IMR-90 (cell line): ENCODE measurements at regions not wholly inside any gene's neighbourhood (a gene's known extent, or its start where the extent isn't known, plus 50 kb on each side); places are given as distances from the start of the nearest gene placed in this dataset.

Source experiments
- ATAC-seq: fragments of 200-7000 bp; cut with Tn5 transposase; 2 replicates; pipeline ENCODE4 v1.9.1; 2020; ENCODE audit warnings: low read depth, mild to moderate bottlenecking, moderate library complexity
- BruUV-seq: library from RNA; stranded (reverse); fragments of 400-500 nt; replicated peaks from 2 replicates; lab custom pipeline; 2021; lab: Mats Ljungman, UMichigan
- CTCF ChIA-PET: fragments of 300-600 bp; formaldehyde crosslinking; extraction: SDS; loops from one replicate; lab custom pipeline; 2021; ENCODE audit warnings: antibody characterized with exemption; lab: Yijun Ruan, JAX
- POLR2A ChIA-PET: fragments of 300-600 bp; sonication (Branson Sonifier 250); formaldehyde crosslinking; loops from one replicate; lab custom pipeline; 2022; ENCODE audit warnings: antibody characterized with exemption; ENCODE audit not compliant: unreplicated experiment; lab: Charles Lee
- DNase-seq: peaks from one replicate; pipeline ENCODE4 v3.0.0; 2013
- H2AFZ ChIP-seq: replicated peaks from 2 replicates; pipeline ENCODE3; 2013; ENCODE audit warnings: low read length, mild to moderate bottlenecking; ENCODE audit not compliant: poor library complexity
- H2AK5ac ChIP-seq: 2 replicates; pipeline ENCODE4 v1.6.1; 2013; ENCODE audit warnings: low read depth, low read length, inconsistent platforms
- H2AK9ac ChIP-seq: replicated peaks from 2 replicates; pipeline ENCODE3; 2013; ENCODE audit warnings: mild to moderate bottlenecking, low read depth, low read length, moderate library complexity; ENCODE audit not compliant: poor library complexity
- H2BK120ac ChIP-seq: 2 replicates; pipeline ENCODE4 v1.6.1; 2013; ENCODE audit warnings: low read depth, low read length, inconsistent platforms
- H2BK15ac ChIP-seq: 3 replicates; pipeline ENCODE4 v1.6.1; 2013; ENCODE audit warnings: low read depth, low read length, inconsistent platforms
- H2BK20ac ChIP-seq: 2 replicates; pipeline ENCODE4 v1.6.1; 2013; ENCODE audit warnings: low read depth, mild to moderate bottlenecking, inconsistent platforms, low read length, moderate library complexity
- H2BK5ac ChIP-seq: 2 replicates; pipeline ENCODE4 v1.6.1; 2013; ENCODE audit warnings: mild to moderate bottlenecking, low read depth, low read length, inconsistent platforms; ENCODE audit not compliant: poor library complexity, severe bottlenecking
- H3K14ac ChIP-seq: replicated peaks from 2 replicates; pipeline ENCODE4 v1.6.1; 2013; ENCODE audit warnings: low read depth, low read length, inconsistent platforms
- H3K18ac ChIP-seq: 2 replicates; pipeline ENCODE4 v1.6.1; 2013; ENCODE audit warnings: low read depth, low read length, control low read depth
- H3K23ac ChIP-seq: 2 replicates; pipeline ENCODE4 v1.6.1; 2013; ENCODE audit warnings: low read depth, low read length, inconsistent platforms
- H3K27ac ChIP-seq: 2 replicates; pipeline ENCODE4 v1.5.1; 2013; ENCODE audit warnings: mild to moderate bottlenecking, control low read depth, low read length; ENCODE audit not compliant: insufficient read depth
- H3K27me3 ChIP-seq: 2 replicates; pipeline ENCODE4 v1.6.1; 2013; ENCODE audit warnings: low read length; ENCODE audit not compliant: control insufficient read depth, insufficient read depth
- H3K36me3 ChIP-seq: 2 replicates; pipeline ENCODE4 v1.6.1; 2013; ENCODE audit warnings: low read length, mixed read lengths; ENCODE audit not compliant: control insufficient read depth, insufficient read depth
- H3K4ac ChIP-seq: 2 replicates; pipeline ENCODE4 v1.6.1; 2013; ENCODE audit warnings: low read depth, low read length, inconsistent platforms
- H3K4me1 ChIP-seq: 2 replicates; pipeline ENCODE4 v1.6.1; 2013; ENCODE audit warnings: low read length, mixed read lengths; ENCODE audit not compliant: control insufficient read depth, insufficient read depth
- H3K4me2 ChIP-seq: 2 replicates; pipeline ENCODE4 v1.6.1; 2013; ENCODE audit warnings: low read depth, mild to moderate bottlenecking, control low read depth, low read length, moderate library complexity
- H3K4me3 ChIP-seq: 2 replicates; pipeline ENCODE4 v1.5.1; 2013; ENCODE audit warnings: low read depth, mild to moderate bottlenecking, control low read depth, low read length, moderate library complexity; ENCODE audit not compliant: insufficient read depth
- H3K56ac ChIP-seq: 2 replicates; pipeline ENCODE4 v1.6.1; 2013; ENCODE audit warnings: low read length, inconsistent platforms; ENCODE audit not compliant: insufficient read depth; ENCODE audit errors: extremely low read depth
- H3K79me1 ChIP-seq, 2 experiments: 2 replicates each; pipeline ENCODE4 v1.6.1; 2013; ENCODE audit warnings: low read length in 2 of 2, inconsistent platforms in 1 of 2, low read depth in 1 of 2
- H3K9ac ChIP-seq: 2 replicates; pipeline ENCODE4 v1.6.1; 2013; ENCODE audit warnings: low read depth, low read length, control low read depth
- H3K9me1 ChIP-seq: 2 replicates; pipeline ENCODE4 v1.6.1; 2013; ENCODE audit warnings: low read length, inconsistent platforms; ENCODE audit not compliant: insufficient read depth
- H3K9me3 ChIP-seq: 2 replicates; pipeline ENCODE4 v1.6.1; 2013; ENCODE audit warnings: low read length; ENCODE audit not compliant: control insufficient read depth, insufficient read depth
- H4K20me1 ChIP-seq: 2 replicates; pipeline ENCODE4 v1.6.1; 2013; ENCODE audit warnings: low read length, inconsistent platforms; ENCODE audit not compliant: insufficient read depth
- H4K5ac ChIP-seq: 2 replicates; pipeline ENCODE4 v1.6.1; 2013; ENCODE audit warnings: mild to moderate bottlenecking, low read depth, low read length, control low read depth
- H4K8ac ChIP-seq, 2 experiments: 2 replicates each; pipeline ENCODE4 v1.6.1; 2013; ENCODE audit warnings: low read depth in 2 of 2, low read length in 2 of 2, control low read depth in 1 of 2, inconsistent platforms in 1 of 2
- H4K91ac ChIP-seq: 2 replicates; pipeline ENCODE4 v1.6.1; 2013; ENCODE audit warnings: low read depth, low read length, inconsistent platforms; ENCODE audit not compliant: insufficient read depth
- FOS ChIP-seq: fragments of 150-350 bp; IDR thresholded peaks from 2 replicates; pipeline ENCODE4 v1.6.1; 2016; ENCODE audit warnings: low read depth, low read length
- MAFK ChIP-seq: IDR thresholded peaks from 2 replicates; pipeline ENCODE4 v1.6.1; 2012; ENCODE audit warnings: low read depth, low read length, improper control_type of control experiment
- NFE2L2 ChIP-seq: fragments of 150-350 bp; IDR thresholded peaks from 2 replicates; pipeline ENCODE4 v1.6.1; 2016; ENCODE audit warnings: low read depth, mild to moderate bottlenecking, low read length
- RFX5 ChIP-seq: IDR thresholded peaks from 2 replicates; pipeline ENCODE4 v1.8.0; 2012; ENCODE audit warnings: low read depth, mild to moderate bottlenecking, low read length, moderate library complexity
- WGBS, 2 experiments: methylation state at CpG; one replicate each; pipeline versions ENCODE4 v1.1.5 to v1.1.7; 2013; ENCODE audit warnings: missing lambda C conversion rate in 2 of 2; ENCODE audit not compliant: insufficient read length in 1 of 2; ENCODE audit errors: extremely low coverage in 2 of 2; 5-methylcytosine and 5-hydroxymethylcytosine counted together
- dilution Hi-C: fragments of 300-500 bp; cut with HindIII; formaldehyde crosslinking; loops from one replicate; pipeline ENCODE4 v1.14.3; 2018; ENCODE audit warnings: low sequenced_read_pairs; ENCODE audit not compliant: unreplicated experiment
- in situ Hi-C: fragments of 300-500 bp; cut with MboI; formaldehyde crosslinking; loops from 3 replicates; pipeline ENCODE4 v1.14.3; 2019; ENCODE audit warnings: low sequenced_read_pairs, inconsistent platforms, mixed read lengths
- intact Hi-C: fragments of 100-400 bp; cut with micrococcal nuclease; formaldehyde crosslinking; loops from 2 replicates; pipeline ENCODE4 v1.10.0; 2022

DNA sequence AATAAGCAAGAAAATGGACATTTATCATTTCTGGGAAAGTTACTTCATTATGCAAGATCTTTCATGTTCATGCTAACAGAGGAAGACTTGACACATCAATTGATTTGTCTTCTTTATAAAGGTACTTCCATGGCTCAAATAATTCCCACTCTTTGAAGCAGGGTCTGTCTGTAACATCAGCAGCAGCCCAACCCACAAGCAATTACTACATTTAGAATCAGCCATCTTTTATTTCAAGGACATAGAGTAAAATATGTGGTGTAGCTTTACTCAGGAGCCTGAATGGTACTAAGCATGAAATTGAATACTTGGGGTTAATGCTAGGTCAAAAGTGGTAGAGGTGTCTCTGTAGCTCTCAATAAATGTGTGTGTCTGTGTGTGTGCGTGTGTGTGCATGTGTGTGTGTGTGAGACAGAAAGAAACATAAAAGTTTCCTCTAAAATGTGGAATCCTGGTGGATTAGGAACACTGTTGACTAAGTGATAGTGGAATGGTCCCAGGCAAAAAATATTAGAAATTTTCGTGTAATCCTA is 581.1 kb downstream of the CAAP1 start:
- no peak overlapping the region for H3K4me2 ChIP-seq
- WGBS, 2 experiments = 40% methylated on average over 1 of the region's 2 CpGs; no CpG with 5 or more reads in 1 of the 2 experiments
- no peak overlapping the region for H2AFZ ChIP-seq
- no peaks in the 10 kb centered on the region for H4K20me1 ChIP-seq
- H3K9me3 ChIP-seq = no peaks in the 10 kb centered on the region
- no peak overlapping the region for H2BK5ac ChIP-seq
- H2AK5ac ChIP-seq = no peak overlapping the region
- ATAC-seq (no peak), DNase-seq (no peak)
- in situ Hi-C loops (no loop called here), intact Hi-C loops (no loop called here), dilution Hi-C loops (no loop called here)
- H4K5ac ChIP-seq = no peak overlapping the region
- H3K9ac ChIP-seq = no peak overlapping the region
- no peak overlapping the region for H3K27ac ChIP-seq
- no peaks in the 10 kb centered on the region for H3K9me1 ChIP-seq
- no peak overlapping the region for H4K8ac ChIP-seq
- no peaks in the 10 kb centered on the region for H3K36me3 ChIP-seq
- peak overlapping the region; percentile 12; the same call in 1 of the 3 replicates for H2BK15ac ChIP-seq
- H3K23ac ChIP-seq = no peak overlapping the region
- no peaks in the 10 kb centered on the region for H3K4me1 ChIP-seq
- H2AK9ac ChIP-seq = no peak overlapping the region
- H3K14ac ChIP-seq = no peak overlapping the region
- CTCF ChIA-PET = interaction anchor here (1.0 kb wide), 1 partner anchor 12 kb away, joined by 3 read pairs; no protein-coding TSS in a partner anchor
- POLR2A ChIA-PET = no interaction called here
- no peak overlapping the region for H3K56ac ChIP-seq
- no peak overlapping the region for H3K18ac ChIP-seq
- TF ChIP-seq RFX5 (no peak), MAFK (no peak), FOS (no peak), NFE2L2 (no peak)
- H3K4me3 ChIP-seq = no peak overlapping the region
- no peaks in the 10 kb centered on the region for H3K27me3 ChIP-seq
- no peak overlapping the region for H2BK120ac ChIP-seq
- no peak overlapping the region for H4K91ac ChIP-seq
- no peak overlapping the region for H2BK20ac ChIP-seq
- BruUV-seq = no TSS peak
- no peak overlapping the region for H3K4ac ChIP-seq
- no peaks in the 10 kb centered on the region for H3K79me1 ChIP-seq
